HEK293 (cell line): ENCODE measurements at regions not wholly inside any gene's neighbourhood (a gene's known extent, or its start where the extent isn't known, plus 50 kb on each side); places are given as distances from the start of the nearest gene placed in this dataset.

Source experiments
- CTCF ChIA-PET: fragments of 350-600 bp; formaldehyde crosslinking; extraction: SDS; loops from one replicate; lab custom pipeline; 2021; ENCODE audit warnings: antibody characterized with exemption; lab: Yijun Ruan, JAX
- POLR2A ChIA-PET: fragments of 300-600 bp; formaldehyde crosslinking; extraction: SDS; loops from one replicate; lab custom pipeline; 2020; ENCODE audit warnings: antibody characterized with exemption, inconsistent platforms; lab: Yijun Ruan, JAX
- H3K27ac ChIP-seq: fragments of 200-500 bp; sonication (Bioruptor generic); 2 replicates; pipeline ENCODE4 v1.5.1; 2014; ENCODE audit warnings: low read depth, low read length, control low read depth, inconsistent platforms; ENCODE audit errors: extremely low read depth
- H3K36me3 ChIP-seq, 2 experiments: fragments of 200-500 bp in 1 of 2; sonication (Bioruptor generic) in 1 of 2; 1 replicate in 1 of 2; 2 replicates in 1 of 2; pipeline ENCODE4 v1.5.1; 2014 to 2017; ENCODE audit warnings: inconsistent platforms in 2 of 2, low read length in 2 of 2; ENCODE audit not compliant: control insufficient read depth in 2 of 2, insufficient read depth in 1 of 2
- H3K4me1 ChIP-seq: fragments of 200-500 bp; sonication (Bioruptor generic); 2 replicates; pipeline ENCODE4 v1.5.1; 2014; ENCODE audit warnings: mild to moderate bottlenecking, low read length, inconsistent platforms; ENCODE audit not compliant: control insufficient read depth, insufficient read depth
- H3K4me3 ChIP-seq: 2 replicates; pipeline ENCODE4 v1.5.1; 2011; ENCODE audit warnings: low read depth, mild to moderate bottlenecking, control low read depth, low read length, moderate library complexity
- H3K9me3 ChIP-seq: fragments of 200-500 bp; sonication (Bioruptor generic); 2 replicates; pipeline ENCODE4 v1.5.1; 2014; ENCODE audit warnings: low read depth, low read length, inconsistent platforms; ENCODE audit not compliant: control insufficient read depth, insufficient read depth
- GLIS2 ChIP-seq: fragments of 450-650 bp; formaldehyde crosslinking; IDR thresholded peaks from 2 replicates; pipeline ENCODE4 v1.5.1; 2016; ENCODE audit warnings: missing biosample characterization, missing genetic modification characterization
- KLF10 ChIP-seq: fragments of 450-650 bp; IDR thresholded peaks from 2 replicates; pipeline ENCODE4 v1.5.1; 2018; ENCODE audit warnings: missing biosample characterization, mild to moderate bottlenecking, missing genetic modification characterization
- KLF8 ChIP-seq: fragments of 450-650 bp; formaldehyde crosslinking; IDR thresholded peaks from 2 replicates; pipeline ENCODE4 v1.5.1; 2016; ENCODE audit warnings: missing biosample characterization, missing genetic modification characterization
- PRDM1 ChIP-seq: fragments of 450-650 bp; formaldehyde crosslinking; IDR thresholded peaks from 2 replicates; pipeline ENCODE4; 2016; ENCODE audit warnings: missing biosample characterization, missing genetic modification characterization
- RBAK ChIP-seq: fragments of 450-650 bp; formaldehyde crosslinking; IDR thresholded peaks from 2 replicates; pipeline ENCODE4 v1.5.1; 2016; ENCODE audit warnings: missing biosample characterization, missing genetic modification characterization
- REST ChIP-seq: fragments of 450-650 bp; formaldehyde crosslinking; IDR thresholded peaks from 2 replicates; pipeline ENCODE4 v1.5.1; 2016; ENCODE audit warnings: missing biosample characterization, missing genetic modification characterization
- SP7 ChIP-seq: fragments of 450-650 bp; formaldehyde crosslinking; IDR thresholded peaks from 2 replicates; pipeline ENCODE4 v1.5.1; 2016; ENCODE audit warnings: missing biosample characterization, missing genetic modification characterization
- YY2 ChIP-seq: fragments of 450-650 bp; formaldehyde crosslinking; IDR thresholded peaks from 2 replicates; pipeline ENCODE4 v1.5.1; 2016; ENCODE audit warnings: missing biosample characterization, missing genetic modification characterization
- ZBTB10 ChIP-seq: fragments of 450-650 bp; formaldehyde crosslinking; IDR thresholded peaks from 2 replicates; pipeline ENCODE4 v1.5.1; 2016; ENCODE audit warnings: missing biosample characterization, missing genetic modification characterization
- ZBTB26 ChIP-seq: fragments of 450-650 bp; formaldehyde crosslinking; optimal IDR thresholded peaks from 2 replicates; pipeline ENCODE3; 2016; ENCODE audit warnings: missing biosample characterization, mild to moderate bottlenecking, missing genetic modification characterization
- ZBTB8A ChIP-seq: fragments of 450-650 bp; formaldehyde crosslinking; IDR thresholded peaks from 2 replicates; pipeline ENCODE4 v1.5.1; 2016; ENCODE audit warnings: missing biosample characterization, missing genetic modification characterization
- ZNF112 ChIP-seq: fragments of 450-650 bp; formaldehyde crosslinking; IDR thresholded peaks from 2 replicates; pipeline ENCODE4 v1.5.0; 2017; ENCODE audit warnings: missing biosample characterization, missing genetic modification characterization
- ZNF121 ChIP-seq: fragments of 450-650 bp; formaldehyde crosslinking; IDR thresholded peaks from 2 replicates; pipeline ENCODE4 v1.5.1; 2016; ENCODE audit warnings: missing biosample characterization, missing genetic modification characterization
- ZNF155 ChIP-seq: fragments of 450-650 bp; formaldehyde crosslinking; IDR thresholded peaks from 2 replicates; pipeline ENCODE4 v1.5.1; 2016; ENCODE audit warnings: missing biosample characterization, missing genetic modification characterization
- ZNF169 ChIP-seq: fragments of 450-650 bp; formaldehyde crosslinking; IDR thresholded peaks from 2 replicates; pipeline ENCODE4 v1.5.1; 2016; ENCODE audit warnings: missing biosample characterization, missing genetic modification characterization
- ZNF174 ChIP-seq: fragments of 450-650 bp; formaldehyde crosslinking; IDR thresholded peaks from 2 replicates; pipeline ENCODE4 v1.5.0; 2017; ENCODE audit warnings: missing biosample characterization, mild to moderate bottlenecking, missing genetic modification characterization
- ZNF341 ChIP-seq: fragments of 450-650 bp; formaldehyde crosslinking; IDR thresholded peaks from 2 replicates; pipeline ENCODE4; 2016; ENCODE audit warnings: low read depth, missing biosample characterization, missing genetic modification characterization
- ZNF416 ChIP-seq: fragments of 450-650 bp; formaldehyde crosslinking; IDR thresholded peaks from 2 replicates; pipeline ENCODE4 v1.5.1; 2016; ENCODE audit warnings: missing biosample characterization, missing genetic modification characterization
- ZNF433 ChIP-seq: fragments of 450-650 bp; formaldehyde crosslinking; IDR thresholded peaks from 2 replicates; pipeline ENCODE4 v1.5.1; 2016; ENCODE audit warnings: missing biosample characterization, missing genetic modification characterization, low read depth
- ZNF580 ChIP-seq: fragments of 450-650 bp; formaldehyde crosslinking; IDR thresholded peaks from 2 replicates; pipeline ENCODE4 v1.5.1; 2016; ENCODE audit warnings: missing biosample characterization, missing genetic modification characterization
- ZNF600 ChIP-seq: fragments of 450-650 bp; formaldehyde crosslinking; IDR thresholded peaks from 2 replicates; pipeline ENCODE4 v1.5.1; 2016; ENCODE audit warnings: missing biosample characterization, missing genetic modification characterization
- ZNF639 ChIP-seq: fragments of 450-650 bp; formaldehyde crosslinking; IDR thresholded peaks from 2 replicates; pipeline ENCODE4 v1.5.1; 2016; ENCODE audit warnings: missing biosample characterization, missing genetic modification characterization
- ZNF660 ChIP-seq: fragments of 450-650 bp; IDR thresholded peaks from 2 replicates; pipeline ENCODE4 v1.5.1; 2018; ENCODE audit warnings: missing biosample characterization, mild to moderate bottlenecking, missing genetic modification characterization
- ZNF830 ChIP-seq: fragments of 450-650 bp; IDR thresholded peaks from 2 replicates; pipeline ENCODE4 v1.5.0; 2018; ENCODE audit warnings: missing biosample characterization, missing genetic modification characterization, low read depth, mild to moderate bottlenecking, moderate library complexity
- ZSCAN18 ChIP-seq: fragments of 450-650 bp; formaldehyde crosslinking; IDR thresholded peaks from 2 replicates; pipeline ENCODE4 v1.5.1; 2016; ENCODE audit warnings: missing biosample characterization, missing genetic modification characterization
- ZSCAN23 ChIP-seq: fragments of 450-650 bp; formaldehyde crosslinking; IDR thresholded peaks from 2 replicates; pipeline ENCODE4 v1.5.1; 2016; ENCODE audit warnings: missing biosample characterization, missing genetic modification characterization
- ZSCAN5A ChIP-seq: fragments of 450-650 bp; formaldehyde crosslinking; IDR thresholded peaks from 2 replicates; pipeline ENCODE4 v1.5.1; 2016; ENCODE audit warnings: missing biosample characterization, missing genetic modification characterization

- TF ChIP-seq ZNF169 (tag by site-specific recombination) (no peak), ZBTB8A (no peak), ZSCAN5A (tag by site-specific recombination) (no peak), ZBTB26 (tag by site-specific recombination) (no peak), ZNF660 (no peak), ZNF121 (no peak), ZBTB10 (tag by site-specific recombination) (no peak), ZSCAN23 (tag by site-specific recombination) (no peak), ZNF174 (tag by site-specific recombination) (no peak), ZNF830 (no peak), KLF10 (no peak), RBAK (no peak), YY2 (tag by site-specific recombination) (no peak), REST (tag by site-specific recombination) (no peak), ZNF600 (tag by site-specific recombination) (no peak), ZNF433 (tag by site-specific recombination) (no peak), SP7 (no peak), KLF8 (tag by site-specific recombination) (no peak)
- Histone ChIP-seq H3K36me3 (no peaks in the 10 kb centered on the region), H3K9me3 (no peaks in the 10 kb centered on the region), H3K4me3 (no peak overlapping the region), H3K27ac (no peak overlapping the region), H3K4me1 (no peaks in the 10 kb centered on the region)
- CTCF ChIA-PET, result interaction anchor here (0.5 to 2.4 kb wide), 4 partner anchors 20 to 1837 kb away, joined by 3 to 6 read pairs (median 4); no protein-coding TSS in a partner anchor
- POLR2A ChIA-PET, result no interaction called here
Observed at GRCh38 chr2:133906396-133906795, 338.1 kb upstream of the NCKAP5 start.

GRCh38 chr2:133906926-133907325 is 338.7 kb upstream of the NCKAP5 start:
- H3K27ac ChIP-seq, result no peak overlapping the region
- H3K4me1 ChIP-seq, result no peaks in the 10 kb centered on the region
- ChIA-PET CTCF (interaction anchor here (1.1 to 2.4 kb wide), 2 partner anchors 20 to 211 kb away, joined by 3 to 6 read pairs; no protein-coding TSS in a partner anchor), POLR2A (no interaction called here)
- no peaks in the 10 kb centered on the region for H3K36me3 ChIP-seq
- no peaks in the 10 kb centered on the region for H3K9me3 ChIP-seq
- no peak overlapping the region for H3K4me3 ChIP-seq
- TF ChIP-seq ZNF580 (tag by site-specific recombination), result no peak
- no peak for TF ChIP-seq ZNF416 (tag by site-specific recombination)
- no peak for TF ChIP-seq ZNF155
- no peak for TF ChIP-seq ZSCAN18 (tag by site-specific recombination)
- TF ChIP-seq ZNF112 (tag by site-specific recombination), result no peak
- no peak for TF ChIP-seq ZNF639 (tag by site-specific recombination)
- TF ChIP-seq GLIS2 (tag by site-specific recombination), result no peak
- TF ChIP-seq ZNF341 (tag by site-specific recombination), result no peak
- no peak for TF ChIP-seq PRDM1 (tag by site-specific recombination)
